Fibroblast of lung (primary cell): ENCODE measurements at regions not wholly inside any gene's neighbourhood (a gene's known extent, or its start where the extent isn't known, plus 50 kb on each side); places are given as distances from the start of the nearest gene placed in this dataset.

Experiments used
- EZH2 ChIP-seq: IDR thresholded peaks from 2 replicates; pipeline ENCODE4 v1.5.1; 2012; ENCODE audit warnings: low read length, control low read depth, mild to moderate bottlenecking; ENCODE audit errors: missing control alignments
- TF ChIP-seq, protein P1 (sequence below), 2 donors: IDR thresholded peaks in 1 of 2; conservative IDR thresholded peaks in 1 of 2; 1 replicate in 1 of 2; 2 replicates in 1 of 2; pipeline ENCODE4 v1.5.1; 2011 to 2012; ENCODE audit warnings: low read length in 2 of 2, control low read depth in 1 of 2, inconsistent platforms in 1 of 2, low read depth in 1 of 2, mild to moderate bottlenecking in 1 of 2

DNA sequence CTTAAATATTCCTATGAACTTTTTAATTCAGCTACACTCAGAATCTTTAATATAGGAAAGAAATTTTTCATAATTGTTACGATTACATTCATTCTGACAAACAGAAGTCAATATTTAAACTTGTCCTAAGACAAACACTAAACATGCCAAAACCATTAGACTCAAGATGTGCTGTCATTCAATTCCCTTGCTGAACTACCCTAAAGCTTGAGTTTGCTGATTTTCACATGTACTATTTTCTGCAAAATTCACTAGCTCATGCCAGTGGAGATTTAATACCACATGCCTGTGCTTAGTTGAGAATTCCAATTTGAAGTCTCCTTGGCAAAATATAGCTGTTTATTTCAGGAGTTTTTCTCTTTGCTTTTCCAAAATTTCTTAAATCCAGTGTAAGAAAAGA is 448.0 kb downstream of the COL12A1 start:
- TF ChIP-seq, protein P1, sequence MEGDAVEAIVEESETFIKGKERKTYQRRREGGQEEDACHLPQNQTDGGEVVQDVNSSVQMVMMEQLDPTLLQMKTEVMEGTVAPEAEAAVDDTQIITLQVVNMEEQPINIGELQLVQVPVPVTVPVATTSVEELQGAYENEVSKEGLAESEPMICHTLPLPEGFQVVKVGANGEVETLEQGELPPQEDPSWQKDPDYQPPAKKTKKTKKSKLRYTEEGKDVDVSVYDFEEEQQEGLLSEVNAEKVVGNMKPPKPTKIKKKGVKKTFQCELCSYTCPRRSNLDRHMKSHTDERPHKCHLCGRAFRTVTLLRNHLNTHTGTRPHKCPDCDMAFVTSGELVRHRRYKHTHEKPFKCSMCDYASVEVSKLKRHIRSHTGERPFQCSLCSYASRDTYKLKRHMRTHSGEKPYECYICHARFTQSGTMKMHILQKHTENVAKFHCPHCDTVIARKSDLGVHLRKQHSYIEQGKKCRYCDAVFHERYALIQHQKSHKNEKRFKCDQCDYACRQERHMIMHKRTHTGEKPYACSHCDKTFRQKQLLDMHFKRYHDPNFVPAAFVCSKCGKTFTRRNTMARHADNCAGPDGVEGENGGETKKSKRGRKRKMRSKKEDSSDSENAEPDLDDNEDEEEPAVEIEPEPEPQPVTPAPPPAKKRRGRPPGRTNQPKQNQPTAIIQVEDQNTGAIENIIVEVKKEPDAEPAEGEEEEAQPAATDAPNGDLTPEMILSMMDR (conservative IDR thresholded peaks at IDR 0.05 in 1 of 2, IDR thresholded peaks at IDR 0.05 in 1 of 2; ENCODE audit: low read depth in 1 of 2, low read length in 2 of 2) = no peak
- no peak for TF ChIP-seq EZH2
